Activated naive CD8-positive, alpha-beta T cell (primary cell): ENCODE measurements at regions not wholly inside any gene's neighbourhood (a gene's known extent, or its start where the extent isn't known, plus 50 kb on each side); places are given as distances from the start of the nearest gene placed in this dataset.

Experiments used
- H3K27ac Mint-ChIP-seq: one replicate; pipeline ENCODE4 v1.8.0; 2021; ENCODE audit warnings: mixed read lengths
- H3K27me3 Mint-ChIP-seq: one replicate; pipeline ENCODE4 v1.8.0; 2021; ENCODE audit warnings: mixed read lengths
- H3K36me3 Mint-ChIP-seq: one replicate; pipeline ENCODE4 v1.8.0; 2021; ENCODE audit warnings: mixed read lengths
- H3K4me1 Mint-ChIP-seq: one replicate; pipeline ENCODE4 v1.8.0; 2021; ENCODE audit warnings: low read depth, mixed read lengths
- H3K4me3 Mint-ChIP-seq: one replicate; pipeline ENCODE4 v1.8.0; 2021; ENCODE audit warnings: mild to moderate bottlenecking, mixed read lengths
- H3K9me3 Mint-ChIP-seq: one replicate; pipeline ENCODE4 v1.8.0; 2021; ENCODE audit warnings: low read depth, mixed read lengths

DNA sequence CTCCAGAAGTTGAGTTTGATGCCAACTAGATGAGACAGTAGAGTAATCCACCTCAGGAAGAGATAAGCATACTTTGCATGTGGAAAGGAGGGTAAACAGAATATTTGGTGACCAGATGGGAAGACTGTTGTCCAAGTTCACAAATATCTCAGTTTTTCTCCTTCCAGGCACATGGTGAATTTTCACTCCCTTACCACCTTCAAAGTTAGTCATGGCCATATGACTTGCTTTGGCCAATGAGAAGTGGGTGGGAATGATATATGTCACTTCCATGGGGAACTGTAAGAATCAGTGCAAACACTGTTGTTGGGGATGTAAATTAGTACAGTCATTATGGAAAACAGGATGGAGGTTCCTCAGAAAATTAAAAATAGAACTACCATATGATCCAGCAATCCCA is 105.8 kb downstream of the SPATA19 start:
- Mint-ChIP-seq H3K4me3 (no peak overlapping the region), H3K27ac (no peak overlapping the region), H3K9me3 (peaks cover 4% of the 10 kb centered on the region), H3K27me3 (peaks cover 2% of the 10 kb centered on the region), H3K4me1 (no peaks in the 10 kb centered on the region), H3K36me3 (no peaks in the 10 kb centered on the region)

DNA sequence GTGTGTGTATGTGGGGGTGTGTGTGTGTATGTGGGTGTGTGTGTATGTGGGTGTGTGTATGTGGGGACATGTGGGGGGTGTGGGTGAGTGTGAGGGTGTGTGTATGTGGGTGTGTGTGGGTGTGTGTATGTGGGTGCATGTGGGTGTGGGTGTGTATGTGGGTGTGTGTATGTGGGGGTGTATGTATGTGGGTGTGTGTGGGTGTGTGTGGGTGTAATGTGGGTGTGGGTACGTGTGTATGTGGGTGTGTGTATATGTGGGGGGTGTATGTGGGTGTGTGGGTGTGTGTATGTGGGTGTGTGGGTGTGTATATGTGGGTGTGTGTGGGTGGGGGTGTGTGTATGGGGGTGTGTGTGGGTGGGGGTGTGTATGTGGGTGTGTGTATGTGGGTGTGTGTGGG is 106.7 kb downstream of the SPATA19 start:
- H3K4me3 Mint-ChIP-seq, result no peak overlapping the region
- H3K36me3 Mint-ChIP-seq, result no peaks in the 10 kb centered on the region
- peaks cover 4% of the 10 kb centered on the region for H3K9me3 Mint-ChIP-seq
- H3K27ac Mint-ChIP-seq, result no peak overlapping the region
- no peaks in the 10 kb centered on the region for H3K4me1 Mint-ChIP-seq
- peaks cover 2% of the 10 kb centered on the region for H3K27me3 Mint-ChIP-seq

DNA sequence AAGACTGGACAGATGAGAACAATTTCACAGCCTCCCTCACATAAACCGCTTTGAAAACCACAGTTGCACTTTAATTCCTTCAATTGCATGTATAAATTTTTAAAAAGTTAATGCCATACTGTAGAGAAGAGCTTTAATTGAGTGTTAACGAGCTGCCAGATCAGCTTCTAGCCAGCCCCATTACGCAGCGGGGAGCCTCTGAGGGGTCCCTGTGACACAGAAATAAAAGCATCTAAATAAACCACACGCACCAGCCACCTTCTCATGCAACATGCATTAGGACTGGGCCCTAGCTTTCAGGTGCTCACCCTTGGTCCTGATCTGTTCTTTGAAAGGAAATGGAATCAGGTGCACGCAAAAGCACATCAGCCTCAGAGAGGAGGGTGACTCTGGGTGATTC is 111.7 kb downstream of the SPATA19 start:
- Mint-ChIP-seq H3K27ac (no peak overlapping the region), H3K36me3 (no peaks in the 10 kb centered on the region), H3K9me3 (peaks cover 4% of the 10 kb centered on the region), H3K4me1 (no peaks in the 10 kb centered on the region), H3K27me3 (no peaks in the 10 kb centered on the region), H3K4me3 (no peak overlapping the region)

DNA sequence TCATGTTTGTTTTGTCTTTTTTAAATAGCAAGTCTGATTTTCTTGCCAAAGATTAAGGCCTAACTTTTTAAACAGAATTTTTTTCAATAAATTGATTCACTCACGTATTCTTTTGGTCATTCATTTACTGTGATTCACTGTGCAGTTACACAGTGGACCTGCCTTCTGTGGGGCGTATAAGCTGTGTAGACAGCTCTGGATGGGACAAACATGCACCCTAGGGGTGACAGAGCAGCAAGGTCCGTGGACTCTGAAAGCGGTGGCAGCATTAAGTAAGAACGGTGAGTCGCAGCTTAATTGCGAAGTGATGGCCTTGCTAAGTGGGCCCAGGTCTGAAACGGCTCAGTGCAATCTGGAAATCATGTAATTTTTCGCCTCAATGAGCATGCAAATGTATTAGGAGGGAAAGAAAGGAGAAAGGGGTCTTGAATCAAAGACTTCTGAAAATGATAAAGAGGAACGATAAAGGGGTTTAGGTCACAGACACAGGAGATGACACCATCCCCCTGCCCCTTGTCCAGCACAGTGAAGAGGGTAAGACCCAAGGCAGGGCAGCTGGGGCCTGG is 113.1 kb downstream of the SPATA19 start:
- Mint-ChIP-seq H3K4me3 (no peak overlapping the region), H3K36me3 (no peaks in the 10 kb centered on the region), H3K27me3 (no peaks in the 10 kb centered on the region), H3K9me3 (peaks cover 4% of the 10 kb centered on the region), H3K4me1 (no peaks in the 10 kb centered on the region), H3K27ac (no peak overlapping the region)

DNA sequence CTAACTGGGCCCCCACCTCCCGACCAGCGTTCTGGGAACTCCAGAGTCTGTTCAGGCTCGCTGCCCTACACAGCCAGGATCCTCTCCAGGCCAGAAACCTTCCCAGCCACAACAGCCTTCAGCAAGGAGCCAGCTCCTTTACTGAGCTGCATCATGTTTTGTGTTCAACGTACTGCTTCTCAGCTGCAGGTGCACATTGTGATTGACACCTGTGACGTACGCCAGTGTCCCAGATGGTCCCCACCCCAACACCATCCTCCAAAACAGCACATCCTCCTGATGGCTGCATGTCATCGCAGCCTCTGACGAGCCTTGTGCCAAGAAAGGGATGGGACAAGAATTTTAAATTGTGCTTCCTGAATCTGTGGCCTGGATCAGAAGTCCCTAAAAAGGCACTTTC is 117.5 kb downstream of the SPATA19 start:
- no peaks in the 10 kb centered on the region for H3K9me3 Mint-ChIP-seq
- H3K4me3 Mint-ChIP-seq, result no peak overlapping the region
- H3K27me3 Mint-ChIP-seq, result no peaks in the 10 kb centered on the region
- no peaks in the 10 kb centered on the region for H3K36me3 Mint-ChIP-seq
- H3K4me1 Mint-ChIP-seq, result no peaks in the 10 kb centered on the region
- no peak overlapping the region for H3K27ac Mint-ChIP-seq

DNA sequence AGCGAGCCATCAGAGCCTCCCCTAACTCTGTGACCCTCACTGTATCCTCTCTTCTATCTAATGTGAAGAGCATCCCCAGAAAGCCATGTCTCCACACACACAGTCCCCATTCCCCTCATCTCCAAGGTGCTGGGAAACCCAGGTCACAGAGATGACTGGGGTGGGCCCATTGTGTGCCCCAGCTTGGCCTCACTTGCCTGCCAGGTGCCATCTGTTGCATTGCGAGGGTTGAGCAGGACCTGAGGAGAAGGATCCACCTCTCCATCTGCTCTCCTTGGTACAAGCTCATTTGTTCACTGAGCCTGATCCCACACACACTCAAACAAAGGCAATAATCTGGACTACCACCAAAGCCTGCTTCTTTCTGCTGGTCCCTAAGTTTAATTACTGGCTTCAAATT is 118.8 kb downstream of the SPATA19 start:
- H3K36me3 Mint-ChIP-seq, result no peaks in the 10 kb centered on the region
- no peaks in the 10 kb centered on the region for H3K27me3 Mint-ChIP-seq
- no peak overlapping the region for H3K27ac Mint-ChIP-seq
- H3K4me1 Mint-ChIP-seq, result no peaks in the 10 kb centered on the region
- H3K9me3 Mint-ChIP-seq, result no peaks in the 10 kb centered on the region
- H3K4me3 Mint-ChIP-seq, result no peak overlapping the region

DNA sequence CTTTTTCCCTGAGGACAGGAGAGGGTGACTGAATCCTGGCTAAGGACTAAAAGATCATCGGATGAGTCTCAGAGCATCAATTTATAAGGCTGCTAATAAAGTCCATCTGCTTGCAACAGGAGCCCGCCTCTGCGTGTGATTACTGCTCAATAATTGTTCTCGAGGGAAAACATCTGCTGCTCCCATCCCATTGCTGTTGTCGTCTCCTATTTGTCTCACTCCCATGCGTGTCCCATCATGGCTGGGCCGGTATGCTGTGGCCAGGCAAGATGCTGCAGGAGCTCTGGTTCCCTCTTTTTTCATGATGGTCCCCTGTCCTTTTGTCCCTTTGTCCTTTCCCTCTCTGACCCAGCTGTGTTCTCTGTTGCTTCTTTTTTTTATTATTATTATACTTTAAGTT is 121.2 kb downstream of the SPATA19 start:
- H3K36me3 Mint-ChIP-seq, result no peaks in the 10 kb centered on the region
- no peaks in the 10 kb centered on the region for H3K27me3 Mint-ChIP-seq
- no peak overlapping the region for H3K4me3 Mint-ChIP-seq
- no peak overlapping the region for H3K27ac Mint-ChIP-seq
- no peaks in the 10 kb centered on the region for H3K9me3 Mint-ChIP-seq
- no peaks in the 10 kb centered on the region for H3K4me1 Mint-ChIP-seq

DNA sequence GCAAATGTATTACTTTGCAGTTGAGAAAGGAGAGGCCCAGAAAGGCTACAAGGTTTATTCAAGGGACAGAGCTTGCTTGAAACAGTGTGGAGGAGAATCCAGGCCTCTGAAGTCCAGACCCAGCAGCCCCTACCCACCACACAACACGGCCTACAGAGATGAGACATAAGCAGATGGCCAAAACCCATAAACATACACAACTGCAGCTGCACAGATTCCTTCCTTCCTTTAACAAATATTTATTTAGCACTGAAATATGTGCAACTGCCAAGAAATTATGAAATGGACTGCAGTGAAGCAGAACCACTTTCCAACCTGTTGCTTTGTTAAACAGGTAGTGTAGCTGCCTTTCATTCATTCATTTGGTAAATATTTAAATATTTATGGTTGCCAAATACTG is 122.3 kb downstream of the SPATA19 start:
- Mint-ChIP-seq H3K9me3 (no peaks in the 10 kb centered on the region), H3K4me3 (no peak overlapping the region), H3K27ac (no peak overlapping the region), H3K4me1 (no peaks in the 10 kb centered on the region), H3K27me3 (peaks cover 1% of the 10 kb centered on the region), H3K36me3 (no peaks in the 10 kb centered on the region)

DNA sequence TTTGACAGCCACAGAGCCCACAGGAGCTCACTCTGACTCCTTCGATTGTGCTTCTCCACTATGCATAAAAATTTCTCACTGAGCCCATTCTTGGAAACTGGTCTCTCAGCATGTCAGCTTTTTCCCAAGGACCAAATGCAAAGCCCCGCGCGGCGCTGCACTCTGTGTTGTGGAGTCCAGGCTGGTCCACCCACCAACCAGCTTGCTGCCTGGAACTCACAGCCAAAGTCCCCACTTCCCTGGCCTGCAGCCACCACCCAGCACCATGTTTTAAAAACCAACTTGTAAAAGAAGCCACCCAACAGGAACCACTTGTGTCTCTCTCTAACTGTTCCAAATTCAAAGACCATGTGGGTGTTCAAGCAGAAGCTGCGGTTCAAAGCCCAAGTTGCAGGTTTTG is 124.4 kb downstream of the SPATA19 start:
- no peak overlapping the region for H3K4me3 Mint-ChIP-seq
- no peaks in the 10 kb centered on the region for H3K9me3 Mint-ChIP-seq
- H3K27ac Mint-ChIP-seq, result no peak overlapping the region
- H3K27me3 Mint-ChIP-seq, result peaks cover 4% of the 10 kb centered on the region
- H3K4me1 Mint-ChIP-seq, result no peaks in the 10 kb centered on the region
- no peaks in the 10 kb centered on the region for H3K36me3 Mint-ChIP-seq

DNA sequence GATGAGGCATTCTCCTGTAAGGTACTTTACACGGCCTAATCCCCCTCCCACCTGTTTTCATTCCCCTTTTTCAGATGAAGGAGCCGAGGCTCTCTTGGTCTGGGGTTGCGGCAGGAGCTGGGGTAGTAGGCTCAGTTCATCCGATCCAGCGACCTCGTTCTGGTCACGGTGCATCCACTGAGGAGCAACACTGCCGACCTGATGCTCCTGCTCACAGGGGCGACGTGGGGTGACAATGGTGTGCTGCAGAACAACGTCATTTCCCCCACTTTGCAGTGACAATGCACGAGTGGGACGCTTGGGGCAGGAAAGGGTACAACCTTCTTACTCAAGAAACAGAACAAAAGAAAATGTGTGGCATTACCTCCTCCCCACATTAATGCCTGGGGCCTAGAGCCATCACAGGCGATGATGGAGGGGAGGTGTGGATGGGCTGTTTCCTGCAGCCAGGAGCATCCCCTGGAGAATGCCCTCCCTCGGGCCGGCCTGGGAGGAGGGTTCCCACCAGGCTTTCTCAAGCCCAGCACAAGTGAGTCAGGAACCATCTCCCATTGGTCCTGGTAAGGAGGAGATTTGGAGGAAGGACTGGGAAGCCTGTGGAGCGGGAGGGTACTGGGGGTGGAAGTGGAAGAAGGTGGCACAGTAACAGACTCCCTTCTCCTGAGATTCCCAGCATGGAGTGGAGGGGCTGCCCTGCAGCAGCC is 125.6 kb downstream of the SPATA19 start:
- Mint-ChIP-seq H3K27me3 (peaks cover 4% of the 10 kb centered on the region), H3K4me3 (no peak overlapping the region), H3K9me3 (no peaks in the 10 kb centered on the region), H3K27ac (no peak overlapping the region), H3K36me3 (no peaks in the 10 kb centered on the region), H3K4me1 (no peaks in the 10 kb centered on the region)

DNA sequence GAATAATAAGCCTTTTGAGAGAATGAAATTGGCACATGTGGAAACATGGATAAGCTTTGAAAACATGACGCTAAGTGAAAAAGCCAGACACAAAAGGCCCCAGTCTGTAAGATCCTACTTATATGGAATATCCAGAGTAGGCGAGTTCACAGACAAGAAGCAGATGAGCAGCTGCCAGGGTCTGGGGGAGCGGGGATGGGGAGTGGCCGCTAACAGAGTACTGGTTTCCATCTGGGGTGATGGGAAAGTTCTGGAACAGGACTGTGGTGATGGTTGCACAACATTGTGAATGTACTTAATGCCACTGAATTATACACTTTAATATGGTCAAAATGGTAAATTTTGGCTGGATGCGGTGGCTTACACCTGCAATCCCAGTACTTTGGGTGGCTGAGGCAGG is 126.5 kb downstream of the SPATA19 start:
- Mint-ChIP-seq H3K9me3 (no peaks in the 10 kb centered on the region), H3K36me3 (no peaks in the 10 kb centered on the region)

DNA sequence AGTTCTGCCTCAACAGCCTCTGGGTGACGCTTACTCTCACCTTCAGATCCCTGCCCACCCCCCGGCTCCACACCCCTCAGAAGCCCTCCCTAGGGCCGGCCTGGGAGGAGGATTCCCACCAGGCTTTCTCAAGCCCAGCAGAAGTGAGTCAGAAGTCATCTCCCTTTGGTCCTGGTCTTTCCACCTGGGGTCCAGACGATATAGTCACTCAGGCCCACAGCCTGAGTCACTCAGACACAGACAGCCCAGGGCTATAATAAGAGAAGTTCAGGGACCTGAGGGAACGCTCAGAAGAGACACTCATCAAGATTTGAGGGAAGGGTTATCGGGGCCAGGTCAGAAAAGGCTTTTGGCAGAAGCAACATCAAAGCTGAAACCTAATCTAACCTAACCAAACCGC is 127.1 kb downstream of the SPATA19 start:
- H3K36me3 Mint-ChIP-seq, result no peaks in the 10 kb centered on the region
- H3K27me3 Mint-ChIP-seq, result peaks cover 4% of the 10 kb centered on the region
- no peaks in the 10 kb centered on the region for H3K9me3 Mint-ChIP-seq
- H3K4me1 Mint-ChIP-seq, result no peaks in the 10 kb centered on the region
- no peak overlapping the region for H3K27ac Mint-ChIP-seq
- H3K4me3 Mint-ChIP-seq, result no peak overlapping the region

More for the DNA sequence above, 126.5 kb downstream of the SPATA19 start:
- H3K4me3 Mint-ChIP-seq, result no peak overlapping the region
- H3K27ac Mint-ChIP-seq, result no peak overlapping the region
- no peaks in the 10 kb centered on the region for H3K4me1 Mint-ChIP-seq
- peaks cover 4% of the 10 kb centered on the region for H3K27me3 Mint-ChIP-seq

DNA sequence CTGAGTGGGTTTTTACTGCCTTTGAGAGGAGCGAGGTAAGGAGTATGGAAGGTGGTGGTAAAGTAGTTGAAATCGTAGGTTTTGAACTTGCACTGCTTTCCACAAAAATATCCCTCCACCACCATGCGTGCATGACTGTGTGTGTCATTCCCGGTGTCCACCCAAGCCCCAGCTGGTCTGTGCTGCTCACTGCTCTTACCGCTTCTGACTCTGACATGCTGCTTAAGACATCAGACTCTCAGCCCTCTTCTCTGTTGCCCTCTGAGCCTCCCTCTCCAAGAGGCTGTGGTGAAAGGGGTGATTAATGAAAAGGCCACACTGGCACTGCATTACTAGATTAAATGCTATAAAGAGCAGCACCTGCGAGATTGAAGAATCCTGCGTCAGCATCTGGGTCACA is 128.7 kb downstream of the SPATA19 start:
- H3K4me1 Mint-ChIP-seq, result no peaks in the 10 kb centered on the region
- no peak overlapping the region for H3K27ac Mint-ChIP-seq
- H3K4me3 Mint-ChIP-seq, result no peak overlapping the region
- H3K36me3 Mint-ChIP-seq, result no peaks in the 10 kb centered on the region
- no peaks in the 10 kb centered on the region for H3K9me3 Mint-ChIP-seq
- peaks cover 4% of the 10 kb centered on the region for H3K27me3 Mint-ChIP-seq

DNA sequence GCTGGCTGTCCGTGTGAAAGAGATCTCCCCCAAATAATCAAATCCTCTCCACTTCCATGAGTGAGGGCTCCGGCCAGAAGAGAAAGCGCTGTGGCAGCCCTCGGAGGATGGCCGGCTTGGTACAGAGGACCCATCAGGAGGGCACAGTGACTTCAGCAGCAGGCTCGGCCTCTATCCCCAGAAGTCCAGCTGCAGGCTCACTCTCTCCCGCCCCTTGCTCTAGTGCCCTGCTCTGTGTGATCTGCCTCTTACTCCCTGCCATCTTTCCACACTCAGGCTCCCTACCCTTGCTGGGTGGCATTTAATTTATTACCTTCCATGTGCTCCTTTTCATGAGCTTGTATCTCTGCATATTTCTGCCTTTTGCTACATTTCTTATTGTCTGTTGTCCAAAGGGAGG is 129.7 kb downstream of the SPATA19 start:
- H3K4me3 Mint-ChIP-seq, result no peak overlapping the region
- peaks cover 4% of the 10 kb centered on the region for H3K27me3 Mint-ChIP-seq
- H3K4me1 Mint-ChIP-seq, result no peaks in the 10 kb centered on the region
- no peaks in the 10 kb centered on the region for H3K36me3 Mint-ChIP-seq
- H3K27ac Mint-ChIP-seq, result no peak overlapping the region
- H3K9me3 Mint-ChIP-seq, result no peaks in the 10 kb centered on the region

DNA sequence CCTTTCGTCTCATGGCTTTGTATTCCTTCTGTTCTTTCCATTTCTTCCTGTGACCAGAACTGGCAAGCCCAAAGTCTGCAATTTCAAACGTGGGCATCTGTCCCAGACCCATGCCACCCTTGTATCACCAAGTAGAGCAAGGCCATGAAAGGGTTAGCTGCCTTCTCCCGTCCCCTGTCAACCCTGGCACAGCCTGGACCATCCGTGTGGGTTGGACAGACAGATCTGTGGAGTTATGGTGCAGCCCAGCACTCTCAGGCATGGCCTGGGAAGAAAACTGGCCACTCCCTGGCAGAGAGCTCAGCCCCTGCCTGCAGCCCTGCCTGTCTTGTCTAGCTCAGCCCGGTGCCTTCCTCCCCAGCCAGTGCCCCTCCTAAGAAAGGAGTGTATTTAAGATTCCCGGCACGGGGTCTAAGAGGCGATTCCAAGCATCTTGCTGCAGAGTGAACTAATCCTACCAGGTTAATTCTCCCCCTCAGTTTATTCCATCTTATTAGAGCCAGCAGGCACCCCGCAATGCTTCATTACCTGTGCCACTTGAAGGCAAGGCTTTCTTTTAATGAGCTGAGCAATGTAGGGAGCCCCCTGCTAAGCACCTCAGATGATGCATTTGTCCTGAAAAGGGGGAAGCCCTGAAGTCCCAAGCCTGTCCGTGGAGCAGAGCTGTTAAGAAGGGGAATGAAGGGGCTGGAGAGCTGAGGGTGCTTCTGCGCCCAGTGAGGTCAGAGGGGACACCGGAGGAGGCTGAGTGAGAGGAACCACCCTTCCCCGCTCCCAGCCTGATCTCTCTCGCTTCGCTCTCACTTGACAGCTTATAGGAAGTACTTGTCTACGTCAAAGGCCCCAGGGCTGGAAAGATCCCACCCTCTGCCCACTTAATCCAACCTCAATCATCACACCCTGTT is 130.6 kb downstream of the SPATA19 start:
- H3K27ac Mint-ChIP-seq, result no peak overlapping the region
- no peak overlapping the region for H3K4me3 Mint-ChIP-seq
- no peaks in the 10 kb centered on the region for H3K4me1 Mint-ChIP-seq
- no peaks in the 10 kb centered on the region for H3K9me3 Mint-ChIP-seq
- H3K27me3 Mint-ChIP-seq, result peaks cover 4% of the 10 kb centered on the region
- no peaks in the 10 kb centered on the region for H3K36me3 Mint-ChIP-seq
